H9 (cell line): ENCODE measurements at regions not wholly inside any gene's neighbourhood (a gene's known extent, or its start where the extent isn't known, plus 50 kb on each side); places are given as distances from the start of the nearest gene placed in this dataset.

Experiments
- DNase-seq: peaks from one replicate; pipeline ENCODE4 v3.0.0-alpha.2; 2017
- H2AFZ ChIP-seq: one replicate; pipeline ENCODE4 v1.6.1; 2013; ENCODE audit warnings: mild to moderate bottlenecking, low read length, control low read depth, moderate library complexity
- H2AK5ac ChIP-seq: 2 replicates; pipeline ENCODE4 v1.6.1; 2013; ENCODE audit warnings: low read length, control low read depth, mixed read lengths; ENCODE audit not compliant: insufficient read length
- H2BK120ac ChIP-seq: one replicate; pipeline ENCODE4 v1.6.1; 2013; ENCODE audit warnings: low read depth, mild to moderate bottlenecking, low read length, control low read depth, inconsistent platforms; ENCODE audit not compliant: poor library complexity, severe bottlenecking
- H2BK12ac ChIP-seq: 2 replicates; pipeline ENCODE4 v1.6.1; 2013; ENCODE audit warnings: low read length, control low read depth, mixed read lengths, low read depth; ENCODE audit not compliant: insufficient read length
- H2BK15ac ChIP-seq: 2 replicates; pipeline ENCODE4 v1.6.1; 2013; ENCODE audit warnings: low read depth, low read length, control low read depth
- H2BK20ac ChIP-seq: one replicate; pipeline ENCODE4 v1.6.1; 2013; ENCODE audit warnings: low read depth, mild to moderate bottlenecking, low read length, control low read depth, inconsistent platforms; ENCODE audit not compliant: poor library complexity, severe bottlenecking
- H2BK5ac ChIP-seq: 2 replicates; pipeline ENCODE4 v1.6.1; 2013; ENCODE audit warnings: low read length, control low read depth, mixed read lengths; ENCODE audit not compliant: insufficient read length
- H3K14ac ChIP-seq: 2 replicates; pipeline ENCODE4 v1.6.1; 2013; ENCODE audit warnings: low read length, control low read depth; ENCODE audit not compliant: insufficient read depth
- H3K18ac ChIP-seq: 2 replicates; pipeline ENCODE4 v1.6.1; 2013; ENCODE audit warnings: low read depth, mild to moderate bottlenecking, mixed read lengths, low read length, control low read depth; ENCODE audit not compliant: insufficient read length
- H3K23ac ChIP-seq: 2 replicates; pipeline ENCODE4 v1.6.1; 2013; ENCODE audit warnings: low read length, control low read depth, mixed read lengths, low read depth; ENCODE audit not compliant: insufficient read length
- H3K23me2 ChIP-seq: 2 replicates; pipeline ENCODE4 v1.6.1; 2013; ENCODE audit warnings: low read depth, mild to moderate bottlenecking, mixed read lengths, low read length, control low read depth; ENCODE audit not compliant: insufficient read length, poor library complexity, severe bottlenecking
- H3K27ac ChIP-seq: 2 replicates; pipeline ENCODE4 v1.5.1; 2013; ENCODE audit warnings: low read length, control low read depth, mixed read lengths, low read depth; ENCODE audit not compliant: insufficient read length
- H3K27me3 ChIP-seq: 2 replicates; pipeline ENCODE4 v1.6.1; 2013; ENCODE audit warnings: low read length, control low read depth, inconsistent platforms; ENCODE audit not compliant: insufficient read depth
- H3K4ac ChIP-seq: 2 replicates; pipeline ENCODE4 v1.6.1; 2013; ENCODE audit warnings: low read depth, mild to moderate bottlenecking, control low read depth, inconsistent platforms, low read length, moderate library complexity
- H3K4me1 ChIP-seq: 2 replicates; pipeline ENCODE4 v1.6.1; 2013; ENCODE audit warnings: low read length, control low read depth, inconsistent platforms; ENCODE audit not compliant: insufficient read depth
- H3K4me2 ChIP-seq: 2 replicates; pipeline ENCODE4 v1.6.1; 2013; ENCODE audit warnings: low read length, control low read depth, mixed read lengths; ENCODE audit not compliant: insufficient read length, insufficient read depth
- H3K56ac ChIP-seq: 2 replicates; pipeline ENCODE4 v1.6.1; 2013; ENCODE audit warnings: low read depth, mild to moderate bottlenecking, mixed read lengths, low read length, control low read depth; ENCODE audit not compliant: insufficient read length
- H3K79me1 ChIP-seq: 2 replicates; pipeline ENCODE4 v1.6.1; 2013; ENCODE audit warnings: low read depth, mild to moderate bottlenecking, moderate library complexity, low read length, control low read depth, inconsistent platforms; ENCODE audit not compliant: insufficient read depth, poor library complexity, severe bottlenecking
- H3K79me2 ChIP-seq: 2 replicates; pipeline ENCODE4 v1.6.1; 2013; ENCODE audit warnings: low read length, control low read depth, inconsistent platforms; ENCODE audit not compliant: insufficient read depth
- H3K9ac ChIP-seq: 2 replicates; pipeline ENCODE4 v1.6.1; 2013; ENCODE audit warnings: low read length, control low read depth, mixed read lengths; ENCODE audit not compliant: insufficient read length; ENCODE audit errors: extremely low read depth
- H3K9me3 ChIP-seq: one replicate; pipeline ENCODE4 v1.6.1; 2013; ENCODE audit warnings: low read depth, low read length, inconsistent platforms; ENCODE audit not compliant: control insufficient read depth
- H3T11ph ChIP-seq: one replicate; pipeline ENCODE4 v1.6.1; 2013; ENCODE audit warnings: mild to moderate bottlenecking, low read length, control low read depth, inconsistent platforms
- H4K20me1 ChIP-seq: one replicate; pipeline ENCODE4 v1.6.1; 2013; ENCODE audit not compliant: control insufficient read depth, insufficient read length, insufficient read depth
- H4K5ac ChIP-seq: 2 replicates; pipeline ENCODE4 v1.6.1; 2013; ENCODE audit warnings: low read depth, mild to moderate bottlenecking, mixed read lengths, low read length, control low read depth; ENCODE audit not compliant: insufficient read length
- H4K8ac ChIP-seq: replicated peaks from 2 replicates; pipeline ENCODE4 v1.6.1; 2013; ENCODE audit warnings: low read length, control low read depth, mixed read lengths, low read depth; ENCODE audit not compliant: insufficient read length
- H4K91ac ChIP-seq: 2 replicates; pipeline ENCODE4 v1.6.1; 2013; ENCODE audit warnings: low read depth, mild to moderate bottlenecking, moderate library complexity, mixed read lengths, low read length, control low read depth; ENCODE audit not compliant: insufficient read length
- H3K27ac Mint-ChIP-seq, 3 experiments: 2 replicates in 2 of 3; 3 replicates in 1 of 3; pipeline ENCODE4 v1.8.0; 2020 to 2021; ENCODE audit warnings: mixed read lengths in 3 of 3, mild to moderate bottlenecking in 1 of 3, moderate library complexity in 1 of 3
- H3K27me3 Mint-ChIP-seq: 2 replicates; pipeline ENCODE4 v1.8.0; 2021; ENCODE audit warnings: low read depth, mild to moderate bottlenecking, moderate library complexity, mixed read lengths
- H3K36me3 Mint-ChIP-seq, 3 experiments: 2 replicates in 2 of 3; 3 replicates in 1 of 3; pipeline ENCODE4 v1.8.0; 2020 to 2021; ENCODE audit warnings: low read depth in 3 of 3, mixed read lengths in 3 of 3; ENCODE audit not compliant: insufficient read depth in 1 of 3
- H3K4me1 Mint-ChIP-seq, 2 experiments: 2 replicates each; pipeline ENCODE4 v1.8.0; 2020; ENCODE audit warnings: mixed read lengths in 2 of 2
- H3K4me3 Mint-ChIP-seq, 2 experiments: 2 replicates in 1 of 2; 3 replicates in 1 of 2; pipeline ENCODE4 v1.8.0; 2020 to 2021; ENCODE audit warnings: mild to moderate bottlenecking in 2 of 2, mixed read lengths in 2 of 2, moderate library complexity in 1 of 2
- H3K9me3 Mint-ChIP-seq, 2 experiments: 2 replicates in 1 of 2; 3 replicates in 1 of 2; pipeline ENCODE4 v1.8.0; 2020; ENCODE audit warnings: mild to moderate bottlenecking in 2 of 2, mixed read lengths in 2 of 2, moderate library complexity in 1 of 2
- TF ChIP-seq, protein P1 (sequence below): fragments of 200-600 bp; sonication (generic); conservative IDR thresholded peaks from 3 replicates; pipeline ENCODE4 v1.8.0; 2021; ENCODE audit warnings: antibody characterized with exemption, mild to moderate bottlenecking

DNA sequence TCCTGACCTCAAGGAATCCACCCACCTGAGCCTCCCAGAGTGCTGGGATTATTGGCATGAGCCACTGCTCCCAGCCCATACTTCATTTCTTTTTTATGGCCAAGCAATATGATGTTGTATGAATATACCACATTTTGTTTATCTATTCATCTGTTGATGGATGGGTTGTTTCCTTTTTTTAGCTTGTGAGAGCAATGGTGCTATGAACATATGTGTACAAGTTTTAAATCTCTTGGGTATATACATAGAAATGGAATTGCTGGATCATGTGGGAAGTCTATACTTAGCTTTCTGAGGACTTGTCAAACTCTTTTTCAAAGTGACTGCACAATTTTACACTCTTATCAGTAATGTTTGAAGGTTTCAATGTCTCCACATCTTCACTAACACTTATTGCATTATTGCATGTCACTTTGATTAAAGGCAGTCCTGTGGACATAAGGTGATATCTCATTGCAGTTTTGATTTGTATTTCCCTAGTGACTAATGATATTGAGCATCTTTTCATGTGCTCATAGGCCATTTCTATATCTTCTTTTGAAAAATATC lies 167.1 kb upstream of the SPHKAP start:
- H2BK120ac ChIP-seq = no peak overlapping the region
- DNase-seq = no peak
- H3K4me1 ChIP-seq = no peaks in the 10 kb centered on the region
- H2BK20ac ChIP-seq = no peak overlapping the region
- no peak overlapping the region for H4K5ac ChIP-seq
- no peaks in the 10 kb centered on the region for H3K79me1 ChIP-seq
- no peak overlapping the region for H2BK5ac ChIP-seq
- no peaks in the 10 kb centered on the region for H4K20me1 ChIP-seq
- no peaks in the 10 kb centered on the region for H3K9me3 Mint-ChIP-seq
- no peaks in the 10 kb centered on the region for H3K9me3 ChIP-seq
- H3K79me2 ChIP-seq = no peaks in the 10 kb centered on the region
- no peak overlapping the region for H2BK12ac ChIP-seq
- H4K8ac ChIP-seq = no peak overlapping the region
- H3K56ac ChIP-seq = no peak overlapping the region
- H2BK15ac ChIP-seq = no peak overlapping the region
- no peaks in the 10 kb centered on the region for H3K27me3 ChIP-seq
- no peak overlapping the region for H3K18ac ChIP-seq
- no peak overlapping the region for H3K9ac ChIP-seq
- H3K4me2 ChIP-seq = no peak overlapping the region
- H3K23ac ChIP-seq = no peak overlapping the region
- H3K27ac ChIP-seq = no peak overlapping the region
- H3K4me1 Mint-ChIP-seq = peaks cover 3 to 5% of the 10 kb centered on the region in 2 experiments; a peak in 2 of 4 replicates
- no peaks in the 10 kb centered on the region for H3K27me3 Mint-ChIP-seq
- H3K27ac Mint-ChIP-seq = no peak overlapping the region
- H3T11ph ChIP-seq = no peak overlapping the region
- H3K4ac ChIP-seq = no peak overlapping the region
- no peak overlapping the region for H4K91ac ChIP-seq
- H3K36me3 Mint-ChIP-seq = no peaks in the 10 kb centered on the region
- H3K23me2 ChIP-seq = no peaks in the 10 kb centered on the region
- TF ChIP-seq, protein P1, sequence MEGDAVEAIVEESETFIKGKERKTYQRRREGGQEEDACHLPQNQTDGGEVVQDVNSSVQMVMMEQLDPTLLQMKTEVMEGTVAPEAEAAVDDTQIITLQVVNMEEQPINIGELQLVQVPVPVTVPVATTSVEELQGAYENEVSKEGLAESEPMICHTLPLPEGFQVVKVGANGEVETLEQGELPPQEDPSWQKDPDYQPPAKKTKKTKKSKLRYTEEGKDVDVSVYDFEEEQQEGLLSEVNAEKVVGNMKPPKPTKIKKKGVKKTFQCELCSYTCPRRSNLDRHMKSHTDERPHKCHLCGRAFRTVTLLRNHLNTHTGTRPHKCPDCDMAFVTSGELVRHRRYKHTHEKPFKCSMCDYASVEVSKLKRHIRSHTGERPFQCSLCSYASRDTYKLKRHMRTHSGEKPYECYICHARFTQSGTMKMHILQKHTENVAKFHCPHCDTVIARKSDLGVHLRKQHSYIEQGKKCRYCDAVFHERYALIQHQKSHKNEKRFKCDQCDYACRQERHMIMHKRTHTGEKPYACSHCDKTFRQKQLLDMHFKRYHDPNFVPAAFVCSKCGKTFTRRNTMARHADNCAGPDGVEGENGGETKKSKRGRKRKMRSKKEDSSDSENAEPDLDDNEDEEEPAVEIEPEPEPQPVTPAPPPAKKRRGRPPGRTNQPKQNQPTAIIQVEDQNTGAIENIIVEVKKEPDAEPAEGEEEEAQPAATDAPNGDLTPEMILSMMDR = no peak
- H3K14ac ChIP-seq = no peak overlapping the region
- H2AK5ac ChIP-seq = no peak overlapping the region
- H3K4me3 Mint-ChIP-seq = no peak overlapping the region
- H2AFZ ChIP-seq = no peak overlapping the region
